Vagina (tissue), 2 donors: ENCODE measurements at regions not wholly inside any gene's neighbourhood (a gene's known extent, or its start where the extent isn't known, plus 50 kb on each side); places are given as distances from the start of the nearest gene placed in this dataset.
"Not testable (repeated sequence)": the region's sequence is repeated elsewhere in the genome, so short reads cannot be mapped to it uniquely, and the experiment has no call there.

Experiments used
- POLR2A ChIP-seq, 2 donors: fragments of 450-650 bp; IDR thresholded peaks; one replicate each; pipeline ENCODE4 v1.6.1; 2017; ENCODE audit warnings: antibody characterized with exemption in 2 of 2, mild to moderate bottlenecking in 2 of 2, moderate library complexity in 2 of 2
- POLR2AphosphoS5 ChIP-seq, 2 donors: sonication (generic); formaldehyde crosslinking; IDR thresholded peaks; one replicate each; pipeline ENCODE4 v1.9.0; 2017; ENCODE audit warnings: antibody characterized with exemption in 2 of 2, mild to moderate bottlenecking in 2 of 2, low read depth in 1 of 2; ENCODE audit not compliant: insufficient read depth in 1 of 2
- TF ChIP-seq, protein P1 (sequence below), 3 experiments: fragments of 450-650 bp in 2 of 3; fragments of 200-600 bp in 1 of 3; sonication (generic) in 1 of 3; IDR thresholded peaks; one replicate each; pipeline ENCODE4 v1.5.1; 2017 to 2019; ENCODE audit warnings: antibody characterized with exemption in 3 of 3, mild to moderate bottlenecking in 2 of 3, moderate library complexity in 2 of 3

- TF ChIP-seq, protein P1, sequence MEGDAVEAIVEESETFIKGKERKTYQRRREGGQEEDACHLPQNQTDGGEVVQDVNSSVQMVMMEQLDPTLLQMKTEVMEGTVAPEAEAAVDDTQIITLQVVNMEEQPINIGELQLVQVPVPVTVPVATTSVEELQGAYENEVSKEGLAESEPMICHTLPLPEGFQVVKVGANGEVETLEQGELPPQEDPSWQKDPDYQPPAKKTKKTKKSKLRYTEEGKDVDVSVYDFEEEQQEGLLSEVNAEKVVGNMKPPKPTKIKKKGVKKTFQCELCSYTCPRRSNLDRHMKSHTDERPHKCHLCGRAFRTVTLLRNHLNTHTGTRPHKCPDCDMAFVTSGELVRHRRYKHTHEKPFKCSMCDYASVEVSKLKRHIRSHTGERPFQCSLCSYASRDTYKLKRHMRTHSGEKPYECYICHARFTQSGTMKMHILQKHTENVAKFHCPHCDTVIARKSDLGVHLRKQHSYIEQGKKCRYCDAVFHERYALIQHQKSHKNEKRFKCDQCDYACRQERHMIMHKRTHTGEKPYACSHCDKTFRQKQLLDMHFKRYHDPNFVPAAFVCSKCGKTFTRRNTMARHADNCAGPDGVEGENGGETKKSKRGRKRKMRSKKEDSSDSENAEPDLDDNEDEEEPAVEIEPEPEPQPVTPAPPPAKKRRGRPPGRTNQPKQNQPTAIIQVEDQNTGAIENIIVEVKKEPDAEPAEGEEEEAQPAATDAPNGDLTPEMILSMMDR (IDR thresholded peaks at IDR 0.05): not testable (repeated sequence)
- TF ChIP-seq POLR2A (IDR thresholded peaks at IDR 0.05); POLR2AphosphoS5 (IDR thresholded peaks at IDR 0.05; ENCODE audit: insufficient read depth in 1 of 2, low read depth in 1 of 2): not testable (repeated sequence)
These were observed 162.5 kb downstream of the GOLGA6L4 start for GRCh38 chr15:84398087-84398486.
